Stimulated activated CD8-positive, alpha-beta memory T cell treated with anti-CD3 and anti-CD28 coated beads, Interleukin-12 subunit alpha, Interleukin-12 subunit beta, amount 100 ng/mL, for 24 hours (primary cell): ENCODE measurements at regions not wholly inside any gene's neighbourhood (a gene's known extent, or its start where the extent isn't known, plus 50 kb on each side); places are given as distances from the start of the nearest gene placed in this dataset.
"Not testable (repeated sequence)": the region's sequence is repeated elsewhere in the genome, so short reads cannot be mapped to it uniquely, and the experiment has no call there.

ENCODE experiments used
- DNase-seq: peaks from one replicate; pipeline ENCODE4 v3.0.0-alpha.2; 2020; ENCODE audit errors: extremely low read depth

GRCh38 chr3:21024563-21024962 is 726.4 kb downstream of the ZNF385D start:
- no peak for DNase-seq

DNA sequence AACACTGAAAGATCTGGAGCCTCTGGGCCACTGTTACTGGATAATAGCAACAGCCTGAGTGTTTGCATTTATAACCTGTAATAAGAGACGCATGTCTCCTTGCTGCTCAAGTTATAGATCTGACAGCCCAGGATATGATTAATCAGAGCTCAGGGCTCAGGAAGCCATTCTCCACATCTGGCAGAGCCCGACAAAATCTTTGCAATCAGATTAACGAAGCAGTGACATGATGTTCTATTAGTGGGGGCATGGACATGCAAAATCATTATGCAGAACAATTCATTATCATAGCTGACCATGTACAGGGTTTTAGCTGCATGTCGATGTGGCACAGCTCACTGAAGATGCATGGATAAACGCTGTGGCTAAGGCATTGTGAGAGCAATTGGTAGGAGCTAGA is 730.3 kb downstream of the ZNF385D start:
- no peak for DNase-seq

DNA sequence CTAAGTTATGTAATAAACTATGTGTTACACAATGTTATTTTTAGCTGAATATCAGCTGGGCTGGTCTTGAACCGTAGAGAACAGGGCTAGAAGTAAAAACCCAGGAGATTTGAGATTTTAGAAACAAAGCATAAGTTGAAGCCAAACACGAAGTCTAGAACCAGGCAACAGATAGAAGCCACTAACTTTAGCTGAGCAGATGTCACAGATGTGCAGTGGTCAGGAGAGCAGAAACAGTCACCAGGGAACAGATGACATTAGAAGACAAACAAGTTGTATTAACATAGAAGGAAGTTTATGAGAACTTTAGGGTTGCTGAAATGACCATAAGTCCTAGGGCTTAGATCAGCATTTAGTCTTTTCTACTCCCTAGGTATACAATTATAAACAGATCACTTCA is 731.0 kb downstream of the ZNF385D start:
- no peak for DNase-seq

DNA sequence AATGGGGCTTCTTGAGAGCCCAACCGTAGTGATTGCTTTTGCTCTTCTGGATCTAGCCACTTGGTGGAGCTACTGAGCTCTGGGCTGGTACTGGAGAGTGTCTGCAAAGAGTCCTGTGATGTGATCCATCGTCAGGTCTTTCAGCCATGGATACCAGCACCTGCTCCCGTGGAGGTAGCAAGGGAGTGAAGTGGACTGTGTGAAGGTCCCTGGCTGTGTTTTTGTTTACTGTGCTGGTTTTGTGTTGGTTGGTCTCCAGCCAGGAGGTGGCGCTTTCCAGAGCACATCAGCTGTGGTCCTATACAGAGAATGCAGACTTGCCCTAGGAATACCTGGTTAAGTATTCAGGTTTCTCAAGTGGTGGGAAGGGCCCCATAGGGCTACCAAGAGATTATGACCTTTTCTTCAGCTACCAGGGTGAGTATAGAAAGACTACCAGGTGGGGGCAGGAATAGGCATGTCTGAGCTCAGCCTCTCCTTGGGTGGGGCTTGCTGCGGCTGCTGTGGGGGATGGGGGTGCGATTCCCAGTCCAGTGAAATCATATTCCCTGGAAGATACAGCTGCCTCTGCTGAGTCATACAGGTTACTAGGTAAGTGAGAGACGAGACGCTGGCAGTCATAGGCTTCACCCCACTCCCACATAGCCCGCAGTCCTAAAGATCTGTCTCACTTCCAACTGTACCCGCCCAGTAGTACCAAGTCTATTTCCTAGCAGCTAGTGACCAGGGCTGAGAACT is 733.7 kb downstream of the ZNF385D start:
- no peak for DNase-seq

- no peak for DNase-seq
Measured at GRCh38 chr3:21013566-21013965, 737.4 kb downstream of the ZNF385D start.

- no peak for DNase-seq
Measured at GRCh38 chr3:20999661-21000060, 751.3 kb downstream of the ZNF385D start.

- no peak for DNase-seq
Measured at GRCh38 chr3:20997183-20997582, 753.8 kb downstream of the ZNF385D start.

DNA sequence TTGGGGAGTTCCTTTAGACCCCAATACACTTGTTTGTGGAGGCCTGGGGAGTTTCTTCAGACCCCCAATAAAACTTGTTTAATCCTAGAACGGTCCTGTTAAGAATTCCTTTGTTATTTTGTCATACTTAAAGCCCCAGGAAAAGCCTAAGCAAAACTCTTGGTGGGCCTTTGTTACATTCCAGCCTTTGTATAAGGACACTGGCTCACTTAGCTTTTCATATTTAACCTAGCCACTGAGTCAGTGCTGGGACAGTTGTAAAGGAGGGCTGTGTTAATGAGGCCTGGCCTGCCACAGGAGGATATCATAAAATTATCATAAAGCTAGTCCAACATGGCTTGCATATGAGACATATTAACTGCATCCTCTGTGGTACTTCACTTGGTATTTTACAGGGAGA is 760.1 kb downstream of the ZNF385D start:
- DNase-seq = no peak

DNA sequence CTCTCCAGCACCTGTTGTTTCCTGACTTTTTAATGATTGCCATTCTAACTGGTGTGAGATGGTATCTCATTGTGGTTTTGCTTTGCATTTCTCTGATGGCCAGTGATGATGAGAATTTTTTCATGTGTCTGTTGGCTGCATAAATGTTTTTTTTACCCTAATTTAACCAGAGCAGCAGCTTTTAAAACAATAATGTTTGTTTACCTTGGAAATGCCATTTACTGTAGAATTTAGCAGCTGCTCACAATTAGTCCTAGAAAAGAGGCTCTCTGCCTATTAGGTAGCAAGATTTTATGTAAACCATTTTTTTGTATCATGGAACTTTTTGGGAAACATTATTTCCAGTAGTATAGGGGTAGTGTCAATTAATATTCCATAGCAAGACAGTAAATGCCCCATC is 761.4 kb downstream of the ZNF385D start:
- DNase-seq = not testable (repeated sequence)

DNA sequence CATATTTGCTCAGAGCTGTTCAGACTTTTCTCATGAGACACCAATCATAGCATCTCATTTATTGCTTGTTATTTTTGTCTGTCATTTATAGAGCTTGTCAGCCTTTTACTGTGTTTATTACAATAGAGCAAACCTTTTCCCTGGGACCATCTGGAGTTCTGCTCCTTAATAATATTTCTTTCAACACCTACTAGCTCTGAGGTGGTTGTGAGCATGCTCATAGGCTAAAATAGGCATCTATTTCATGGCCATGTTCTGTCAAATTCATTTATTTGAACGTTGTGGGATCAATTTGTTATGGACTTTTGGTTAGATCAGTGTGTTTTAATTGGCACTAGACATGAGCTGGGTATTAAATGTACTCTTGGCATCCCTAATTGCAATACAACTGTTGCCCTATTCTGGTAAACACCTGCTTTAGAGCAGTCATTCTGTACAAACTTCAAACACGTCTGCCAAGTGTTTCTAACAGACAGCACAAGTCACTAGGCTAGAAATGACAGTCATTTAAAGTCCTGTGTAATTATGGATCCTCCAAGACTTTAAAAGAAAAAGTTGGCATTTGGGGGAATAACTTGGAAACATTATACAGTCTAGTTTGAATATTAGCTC is 766.3 kb downstream of the ZNF385D start:
- no peak for DNase-seq

- no peak for DNase-seq
Measured at GRCh38 chr3:20975188-20975651, 775.8 kb downstream of the ZNF385D start.

GRCh38 chr3:20974396-20974795 is 776.6 kb downstream of the ZNF385D start:
- DNase-seq = no peak

DNA sequence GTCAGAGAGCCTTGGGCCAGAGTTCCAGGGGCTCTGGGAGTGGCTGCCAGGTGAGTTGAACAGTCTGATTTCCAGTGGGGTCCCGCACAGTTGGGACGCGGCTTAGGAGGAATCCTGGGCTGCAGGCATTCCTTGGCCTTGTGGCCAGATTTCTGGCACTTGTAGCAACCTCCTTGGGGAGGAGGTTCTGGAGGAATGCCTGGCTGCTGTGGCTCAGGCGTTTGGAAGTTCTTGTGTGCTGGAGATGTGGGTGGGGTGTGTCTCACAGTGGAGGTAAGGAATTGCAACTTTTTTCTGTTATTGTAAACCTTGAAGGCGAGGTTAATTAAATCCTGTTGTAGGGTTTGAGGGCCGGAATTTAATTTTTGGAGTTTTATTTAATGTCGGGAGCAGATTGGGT is 780.2 kb downstream of the ZNF385D start:
- DNase-seq = not testable (repeated sequence)

GRCh38 chr3:20967485-20967884 is 781.5 kb upstream of the SGO1 start:
- DNase-seq = not testable (repeated sequence)

- DNase-seq = no peak
Measured at GRCh38 chr3:20958161-20958560, 772.2 kb upstream of the SGO1 start.

- no peak for DNase-seq
Measured at GRCh38 chr3:20945892-20946291, 759.9 kb upstream of the SGO1 start.

DNA sequence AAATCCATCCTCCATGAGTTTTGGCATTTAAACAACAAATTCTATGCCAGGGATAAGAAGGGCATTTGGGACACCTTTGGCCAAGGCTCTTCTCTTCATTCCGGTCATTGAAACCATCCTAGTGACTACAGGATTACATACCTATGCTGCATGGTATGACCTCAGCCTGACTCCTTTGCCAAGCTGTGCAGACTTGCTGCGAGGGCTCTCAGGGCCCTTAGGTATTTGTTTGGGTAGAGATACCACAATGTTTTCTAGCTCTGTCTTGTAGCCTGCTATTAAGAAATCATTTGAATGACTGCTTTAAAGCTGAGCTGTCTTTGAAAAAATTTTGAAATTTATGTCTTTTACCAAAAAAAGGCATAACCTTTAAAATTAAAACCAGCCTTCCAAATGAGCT is 749.8 kb upstream of the SGO1 start:
- DNase-seq = no peak

DNA sequence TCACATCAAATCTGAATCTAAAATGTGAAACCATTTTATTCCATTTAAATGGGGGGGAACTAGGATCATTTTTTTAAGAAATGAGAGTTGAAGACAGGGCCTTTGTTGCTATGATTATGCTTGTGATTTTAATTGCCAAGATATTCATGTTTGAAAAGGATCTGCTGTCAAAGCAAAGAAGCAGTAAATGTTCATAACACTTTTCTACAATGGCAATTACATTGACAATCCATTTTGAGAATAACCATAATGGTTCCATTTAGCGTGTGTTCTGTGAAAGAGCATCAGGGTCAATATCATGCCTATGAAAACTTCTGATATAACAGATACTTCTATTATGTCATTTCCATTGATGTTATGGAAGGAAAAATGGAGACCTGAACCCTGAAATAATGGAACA is 745.8 kb upstream of the SGO1 start:
- DNase-seq = no peak

GRCh38 chr3:20930034-20930433 is 744.0 kb upstream of the SGO1 start:
- DNase-seq = no peak

DNA sequence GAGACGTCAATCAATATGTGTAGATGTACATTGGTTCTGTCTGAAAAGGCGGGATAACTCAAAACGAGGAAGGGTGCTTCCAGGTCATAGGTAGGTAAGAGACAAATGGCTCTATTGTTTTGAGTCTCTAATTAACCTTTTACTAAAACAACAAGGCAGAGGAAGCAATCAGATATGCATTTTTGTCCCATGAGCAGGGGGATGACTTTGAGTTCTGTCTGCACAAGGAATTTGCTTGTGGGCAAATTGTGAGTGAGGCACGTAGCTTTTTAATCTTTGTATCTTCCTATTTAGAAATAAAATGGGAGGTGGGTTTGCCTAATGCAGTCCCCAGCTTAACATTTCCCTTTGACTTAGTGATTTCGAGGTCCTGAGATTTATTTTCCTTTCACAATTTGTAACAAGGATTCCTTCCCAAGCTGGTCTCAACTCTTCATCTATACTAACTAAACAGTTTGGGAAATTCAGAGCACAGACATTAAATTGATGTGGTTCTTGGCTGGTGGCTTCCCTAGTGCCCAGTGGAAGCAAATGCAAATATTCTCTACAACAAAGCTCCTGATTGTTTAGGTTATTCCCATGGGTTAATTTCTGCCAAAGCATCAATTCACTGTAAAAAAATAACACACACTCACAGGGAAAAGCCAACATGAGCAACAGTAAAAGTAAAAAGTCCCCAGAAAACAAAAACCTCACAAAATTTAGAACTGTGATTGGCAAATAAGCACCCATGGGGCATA is 738.8 kb upstream of the SGO1 start:
- no peak for DNase-seq

GRCh38 chr3:20921112-20921511 is 735.1 kb upstream of the SGO1 start:
- DNase-seq = not testable (repeated sequence)

- no peak for DNase-seq
Measured at GRCh38 chr3:20916951-20917606, 731.1 kb upstream of the SGO1 start.
